Common myeloid progenitor, CD34-positive (primary cell): ENCODE measurements at regions not wholly inside any gene's neighbourhood (a gene's known extent, or its start where the extent isn't known, plus 50 kb on each side); places are given as distances from the start of the nearest gene placed in this dataset.

Experiments
- CTCF ChIA-PET: fragments of 350-600 bp; sonication (Branson Sonifier 250); formaldehyde crosslinking; loops from one replicate; lab custom pipeline; 2021; ENCODE audit warnings: antibody characterized with exemption; lab: Charles Lee
- POLR2A ChIA-PET: fragments of 350-600 bp; sonication (Branson Sonifier 250); formaldehyde crosslinking; loops from one replicate; lab custom pipeline; 2021; ENCODE audit warnings: antibody characterized with exemption; lab: Charles Lee
- DNase-seq, 3 donors: peaks; one replicate each; pipeline versions ENCODE4 v3.0.0 to v3.0.0-alpha.2; 2013
- H3K27ac ChIP-seq, 2 experiments: 1 replicate in 1 of 2; 2 replicates in 1 of 2; pipeline ENCODE4 v1.7.0; 2013; ENCODE audit warnings: inconsistent platforms in 2 of 2, low read length in 2 of 2, mild to moderate bottlenecking in 2 of 2, low read depth in 1 of 2, moderate library complexity in 1 of 2; ENCODE audit not compliant: severe bottlenecking in 2 of 2, insufficient read depth in 1 of 2, poor library complexity in 1 of 2
- H3K27me3 ChIP-seq, 5 experiments: replicated peaks in 2 of 5; 1 replicate in 3 of 5; 2 replicates in 2 of 5; pipeline versions ENCODE4 v1.6.1 to v1.7.0; 2013; ENCODE audit warnings: low read length in 4 of 5, mild to moderate bottlenecking in 2 of 5, moderate library complexity in 2 of 5, inconsistent platforms in 1 of 5; ENCODE audit not compliant: insufficient read depth in 5 of 5, control insufficient read depth in 4 of 5
- H3K36me3 ChIP-seq, 4 experiments: 1 replicate in 2 of 4; 2 replicates in 2 of 4; pipeline versions ENCODE4 v1.6.1 to v1.7.0; 2013; ENCODE audit warnings: low read length in 3 of 4, control low read depth in 1 of 4, mild to moderate bottlenecking in 1 of 4; ENCODE audit not compliant: control insufficient read depth in 4 of 4, insufficient read depth in 4 of 4
- H3K4me1 ChIP-seq, 4 experiments: 1 replicate in 3 of 4; 2 replicates in 1 of 4; pipeline versions ENCODE4 v1.6.1 to v1.7.1; 2013; ENCODE audit warnings: low read length in 3 of 4, mild to moderate bottlenecking in 3 of 4, control low read depth in 1 of 4, inconsistent platforms in 1 of 4, moderate library complexity in 1 of 4; ENCODE audit not compliant: control insufficient read depth in 4 of 4, insufficient read depth in 4 of 4; ENCODE audit errors: control extremely low read depth in 1 of 4
- H3K4me3 ChIP-seq, 7 experiments: 1 replicate in 4 of 7; 2 replicates in 3 of 7; pipeline versions ENCODE4 v1.5.1 to v1.7.0; 2013; ENCODE audit warnings: mild to moderate bottlenecking in 7 of 7, low read length in 6 of 7, moderate library complexity in 6 of 7, inconsistent platforms in 2 of 7, low read depth in 2 of 7, control low read depth in 1 of 7; ENCODE audit not compliant: insufficient read depth in 4 of 7, control insufficient read depth in 1 of 7; ENCODE audit errors: extremely low read depth in 1 of 7
- H3K9me3 ChIP-seq, 5 experiments: 1 replicate in 4 of 5; 2 replicates in 1 of 5; pipeline versions ENCODE4 v1.6.1 to v1.7.1; 2013; ENCODE audit warnings: low read length in 4 of 5, mild to moderate bottlenecking in 2 of 5, inconsistent platforms in 1 of 5, low read depth in 1 of 5, moderate library complexity in 1 of 5; ENCODE audit not compliant: control insufficient read depth in 4 of 5, insufficient read depth in 2 of 5; ENCODE audit errors: control extremely low read depth in 1 of 5
- WGBS: methylation state at CpG from one replicate; pipeline ENCODE4 v1.1.5; 2013; ENCODE audit not compliant: insufficient coverage; 5-methylcytosine and 5-hydroxymethylcytosine counted together

DNA sequence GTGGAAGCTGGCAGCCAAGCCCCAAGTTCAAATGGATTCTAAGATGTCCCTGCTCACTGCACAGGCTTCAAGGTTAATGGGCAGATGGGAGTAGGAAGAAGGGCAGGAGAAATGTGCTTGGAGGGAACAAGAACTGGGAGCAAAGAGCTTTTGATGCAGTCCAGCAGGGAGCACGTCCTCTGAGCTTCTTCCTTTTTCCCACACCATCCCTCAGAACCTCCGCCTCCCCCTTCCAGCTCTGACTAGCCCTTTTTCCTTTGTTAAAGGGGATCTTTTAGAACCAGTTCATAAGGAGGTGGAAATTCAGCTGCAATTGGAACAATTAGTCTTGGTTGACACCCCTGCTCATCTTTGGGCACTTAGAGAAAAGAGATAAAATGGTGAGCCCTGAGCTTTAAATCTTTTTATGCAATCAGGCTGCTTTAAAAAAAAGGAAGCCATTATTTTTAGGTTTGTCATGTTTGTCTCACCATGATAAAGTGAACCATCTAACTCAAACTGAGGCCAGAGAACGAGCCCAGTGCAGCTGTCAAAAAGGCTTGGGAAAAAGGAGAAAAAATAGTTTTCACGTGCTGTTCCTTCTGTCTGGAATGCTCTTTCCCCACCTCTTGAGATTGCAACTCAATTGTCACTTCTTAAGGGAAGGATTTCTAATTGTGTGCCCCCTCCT, 135.8 kb upstream of the IL1RAPL2 start:
- POLR2A ChIA-PET: no interaction called here
- peaks cover 0 to 9% (median 0%) of the 10 kb centered on the region in 5 experiments for H3K27me3 ChIP-seq
- no peaks in the 10 kb centered on the region for H3K4me1 ChIP-seq
- H3K4me3 ChIP-seq: no peak overlapping the region
- H3K27ac ChIP-seq: no peak overlapping the region
- WGBS: 0% methylated on average over 1 of the region's 4 CpGs
- H3K36me3 ChIP-seq: no peaks in the 10 kb centered on the region
- CTCF ChIA-PET: no interaction called here
- no peak for DNase-seq
- H3K9me3 ChIP-seq: peaks cover 0 to 1% (median 0%) of the 10 kb centered on the region in 5 experiments

DNA sequence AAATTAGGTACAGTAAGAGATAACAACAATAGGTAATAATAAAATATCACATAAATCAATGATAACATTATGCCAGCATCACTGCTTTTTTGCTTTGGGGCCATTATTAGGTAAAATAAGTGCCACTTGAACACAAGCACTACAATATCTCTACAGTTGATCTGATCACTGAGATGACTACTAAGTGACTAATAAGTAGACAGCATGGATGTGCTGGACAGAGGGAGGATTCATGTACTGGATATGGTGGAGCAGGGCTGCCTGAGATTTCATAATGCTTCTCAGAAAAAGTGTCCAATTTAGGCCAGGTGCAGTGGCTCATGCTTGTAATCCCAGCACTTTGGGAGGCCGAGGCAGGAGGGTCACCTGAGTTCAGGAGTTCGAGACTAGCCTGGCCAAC, 137.8 kb upstream of the IL1RAPL2 start:
- Histone ChIP-seq H3K27ac (no peak overlapping the region), H3K9me3 (peaks cover 0 to 1% (median 0%) of the 10 kb centered on the region in 5 experiments), H3K4me1 (no peaks in the 10 kb centered on the region), H3K27me3 (peaks cover 0 to 6% (median 0%) of the 10 kb centered on the region in 5 experiments), H3K36me3 (no peaks in the 10 kb centered on the region), H3K4me3 (no peak overlapping the region)
- CTCF ChIA-PET: no interaction called here
- no peak for DNase-seq
- POLR2A ChIA-PET: no interaction called here
- WGBS: 96% methylated on average over 2 of the region's 2 CpGs

DNA sequence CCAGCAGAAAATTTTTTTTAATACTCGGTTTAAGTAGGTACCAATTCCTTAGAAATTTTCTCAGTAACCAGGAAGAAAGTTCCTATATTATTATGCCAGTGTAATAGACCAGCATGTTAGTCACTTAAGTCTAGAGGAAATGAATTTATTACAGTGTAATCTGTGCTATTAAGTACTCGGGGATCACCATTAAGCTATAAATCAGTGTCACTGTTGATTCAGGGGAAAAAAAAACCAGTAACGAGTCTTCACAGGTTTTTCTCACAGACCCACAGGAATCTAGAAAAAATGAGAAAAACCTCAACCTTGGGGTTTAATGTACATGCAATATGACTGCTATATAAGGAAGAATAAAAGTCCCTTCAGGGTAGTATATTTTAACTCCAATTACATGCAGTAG, 138.3 kb upstream of the IL1RAPL2 start:
- H3K27ac ChIP-seq: no peak overlapping the region
- H3K27me3 ChIP-seq: peaks cover 0 to 6% (median 0%) of the 10 kb centered on the region in 5 experiments
- ChIA-PET CTCF (no interaction called here), POLR2A (no interaction called here)
- peaks cover 0 to 1% (median 0%) of the 10 kb centered on the region in 5 experiments for H3K9me3 ChIP-seq
- no peak for DNase-seq
- H3K36me3 ChIP-seq: no peaks in the 10 kb centered on the region
- H3K4me3 ChIP-seq: no peak overlapping the region
- H3K4me1 ChIP-seq: no peaks in the 10 kb centered on the region
- 80% methylated on average over 1 of the region's 3 CpGs for WGBS

DNA sequence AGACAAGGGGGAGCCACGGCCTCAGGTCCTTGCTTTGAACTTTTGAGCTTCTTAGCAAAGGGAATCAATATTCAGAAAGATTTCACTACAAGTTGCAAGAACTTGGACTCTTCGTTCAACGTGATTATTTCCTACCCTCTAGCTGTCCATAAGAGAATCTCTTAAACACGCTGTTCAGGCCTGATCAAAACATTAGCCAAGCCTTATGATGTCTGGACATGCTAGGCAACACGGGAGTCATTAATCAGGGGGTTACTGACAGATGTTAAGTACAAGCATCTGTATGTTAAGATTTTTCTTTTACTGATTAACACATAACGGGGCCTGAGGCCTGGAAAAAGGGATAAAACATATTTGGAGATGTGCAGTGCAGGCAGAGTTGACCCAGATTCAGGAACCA, 138.9 kb upstream of the IL1RAPL2 start:
- no peak overlapping the region for H3K27ac ChIP-seq
- no peak overlapping the region for H3K4me3 ChIP-seq
- DNase-seq: no peak
- ChIA-PET CTCF (no interaction called here), POLR2A (no interaction called here)
- peaks cover 0 to 6% (median 0%) of the 10 kb centered on the region in 5 experiments for H3K27me3 ChIP-seq
- no peaks in the 10 kb centered on the region for H3K9me3 ChIP-seq
- WGBS: 82% methylated on average over 4 of the region's 6 CpGs
- no peaks in the 10 kb centered on the region for H3K4me1 ChIP-seq
- H3K36me3 ChIP-seq: no peaks in the 10 kb centered on the region

DNA sequence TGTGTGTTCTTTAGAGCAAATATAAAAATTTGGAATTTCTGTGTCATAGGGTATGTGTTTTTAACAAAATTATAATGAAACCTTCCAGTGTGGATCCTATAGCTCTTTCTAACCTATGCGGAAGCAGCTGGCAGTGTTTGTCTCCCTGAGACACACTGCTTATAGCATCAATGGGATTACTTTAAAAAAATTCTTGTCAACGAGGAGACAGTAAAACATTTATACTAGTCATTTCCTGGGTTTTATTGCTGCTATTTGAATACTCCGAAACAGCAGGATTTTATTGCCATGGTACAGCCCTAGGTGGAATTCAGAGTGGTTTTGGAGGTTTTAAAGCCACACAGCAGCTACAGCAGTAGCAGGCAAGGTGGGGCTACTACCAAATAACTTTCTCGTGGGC, 145.1 kb upstream of the IL1RAPL2 start:
- 62% methylated on average over 4 of the region's 4 CpGs for WGBS
- POLR2A ChIA-PET: no interaction called here

DNA sequence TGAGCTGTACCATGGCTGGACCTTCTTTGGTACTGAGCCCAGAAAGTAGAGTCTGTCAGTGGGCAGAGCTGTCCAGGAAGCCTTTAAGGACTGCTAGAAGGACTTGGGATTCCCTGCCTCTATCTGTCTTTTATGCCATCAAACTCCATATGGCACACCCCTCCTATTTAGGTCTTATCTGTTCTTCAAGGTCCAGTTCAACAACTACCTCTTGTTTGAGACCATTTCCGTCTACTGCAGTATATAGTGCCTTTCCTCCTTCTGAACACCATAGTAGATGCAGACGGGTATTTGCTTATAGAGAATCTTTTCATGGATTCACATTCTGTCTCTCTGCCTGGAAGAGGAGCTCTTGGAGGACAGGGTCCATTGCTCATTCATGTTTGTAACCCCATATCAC, 146.1 kb upstream of the IL1RAPL2 start:
- Histone ChIP-seq H3K27ac (no peak overlapping the region), H3K4me1 (no peaks in the 10 kb centered on the region), H3K4me3 (no peak overlapping the region), H3K27me3 (no peaks in the 10 kb centered on the region), H3K36me3 (no peaks in the 10 kb centered on the region), H3K9me3 (no peaks in the 10 kb centered on the region)
- ChIA-PET POLR2A (no interaction called here), CTCF (no interaction called here)
- no peak for DNase-seq
- 73% methylated on average over 2 of the region's 2 CpGs for WGBS

More for the DNA sequence above, 145.1 kb upstream of the IL1RAPL2 start:
- CTCF ChIA-PET: no interaction called here
- no peaks in the 10 kb centered on the region for H3K27me3 ChIP-seq
- H3K27ac ChIP-seq: no peak overlapping the region
- no peaks in the 10 kb centered on the region for H3K36me3 ChIP-seq
- no peaks in the 10 kb centered on the region for H3K9me3 ChIP-seq
- H3K4me1 ChIP-seq: no peaks in the 10 kb centered on the region
- H3K4me3 ChIP-seq: no peak overlapping the region
- DNase-seq: no peak

DNA sequence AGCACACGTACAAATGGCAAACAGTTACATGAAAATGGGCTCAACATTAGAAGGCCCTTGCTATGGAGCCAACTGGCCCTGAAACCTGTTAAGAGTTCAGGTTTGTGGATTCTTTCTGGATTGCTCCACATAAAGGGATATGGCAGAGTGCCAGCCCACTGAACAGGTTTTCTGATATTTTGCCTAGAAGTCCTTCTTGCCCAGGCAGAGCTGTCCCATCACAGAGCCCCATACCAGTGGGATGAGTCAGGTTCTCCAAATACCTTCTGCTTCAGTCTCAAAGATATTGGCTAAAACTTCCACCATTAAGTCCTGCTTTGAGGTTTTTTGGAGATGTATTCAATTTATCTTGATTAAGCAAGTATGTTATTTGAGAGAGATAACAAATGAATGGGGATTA, 146.8 kb upstream of the IL1RAPL2 start:
- no peak for DNase-seq
- Histone ChIP-seq H3K27ac (no peak overlapping the region), H3K9me3 (no peaks in the 10 kb centered on the region), H3K4me3 (no peak overlapping the region), H3K36me3 (no peaks in the 10 kb centered on the region), H3K27me3 (no peaks in the 10 kb centered on the region), H3K4me1 (no peaks in the 10 kb centered on the region)
- WGBS: no CpG with 5 or more reads among the region's 1 CpG
- CTCF ChIA-PET: no interaction called here
- POLR2A ChIA-PET: no interaction called here
